NCI-H2171 treated with DMSO at 0.1 percent for 48 hours (cell line): ENCODE measurements at regions not wholly inside any gene's neighbourhood (a gene's known extent, or its start where the extent isn't known, plus 50 kb on each side); places are given as distances from the start of the nearest gene placed in this dataset.

Experiments
- DNase-seq: peaks from one replicate; lab custom pipeline; 2025; lab: John Stamatoyannopoulos, UW

- DNase-seq = no peak
These were observed 549.4 kb upstream of the ATP2B1 start for GRCh38 chr12:90257927-90258624.

- DNase-seq = no peak
These were observed 546.2 kb upstream of the ATP2B1 start for GRCh38 chr12:90254796-90255195.

- DNase-seq = peak; percentile 99
These were observed 545.1 kb upstream of the ATP2B1 start for GRCh38 chr12:90253674-90254181.

GRCh38 chr12:90253136-90253535 lies 544.5 kb upstream of the ATP2B1 start:
- peak; percentile 26 for DNase-seq

DNA sequence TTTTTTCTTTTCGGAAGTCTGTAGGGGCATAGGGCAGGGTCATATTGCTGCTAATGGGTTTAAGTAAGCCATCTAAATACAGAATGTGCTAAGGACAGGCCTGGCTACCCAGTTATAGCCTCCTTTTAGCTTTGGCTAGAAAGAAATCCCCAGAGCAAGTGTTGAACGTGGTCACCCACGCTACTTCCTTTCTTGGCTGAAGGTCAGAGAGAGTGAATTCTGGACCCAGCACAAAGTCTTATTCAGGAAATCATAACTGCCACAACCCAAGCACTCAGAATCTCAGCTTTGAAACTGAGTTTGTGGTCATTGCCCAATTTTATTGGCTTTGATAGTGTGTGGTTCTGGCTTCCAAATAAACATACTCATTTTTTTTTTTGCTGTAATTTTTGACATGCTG lies 542.1 kb upstream of the ATP2B1 start:
- DNase-seq = no peak

GRCh38 chr12:90250042-90250441 lies 541.4 kb upstream of the ATP2B1 start:
- no peak for DNase-seq

GRCh38 chr12:90246688-90247087 lies 538.0 kb upstream of the ATP2B1 start:
- DNase-seq = no peak

- DNase-seq = no peak
These were observed 536.8 kb upstream of the ATP2B1 start for GRCh38 chr12:90245391-90245790.

GRCh38 chr12:90244232-90244631 lies 535.6 kb upstream of the ATP2B1 start:
- DNase-seq = no peak

DNA sequence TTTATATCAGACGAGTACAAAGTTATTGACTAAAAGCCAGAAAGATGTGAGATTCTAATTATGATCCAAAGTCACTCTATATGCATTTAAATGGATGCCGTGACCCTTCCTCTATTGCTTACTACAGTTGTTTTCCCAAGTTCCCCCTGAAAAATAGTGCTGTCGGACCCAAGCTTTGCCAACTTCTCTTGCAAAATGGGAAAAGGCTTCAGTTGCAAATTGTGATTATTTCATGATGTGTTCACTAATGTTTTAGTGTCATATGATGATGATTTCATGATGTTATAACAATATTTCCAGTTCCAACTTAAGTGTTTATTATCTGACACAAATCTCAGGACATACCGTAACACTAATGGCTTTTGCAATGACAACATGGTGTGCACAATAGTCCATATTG lies 534.6 kb upstream of the ATP2B1 start:
- DNase-seq = no peak

DNA sequence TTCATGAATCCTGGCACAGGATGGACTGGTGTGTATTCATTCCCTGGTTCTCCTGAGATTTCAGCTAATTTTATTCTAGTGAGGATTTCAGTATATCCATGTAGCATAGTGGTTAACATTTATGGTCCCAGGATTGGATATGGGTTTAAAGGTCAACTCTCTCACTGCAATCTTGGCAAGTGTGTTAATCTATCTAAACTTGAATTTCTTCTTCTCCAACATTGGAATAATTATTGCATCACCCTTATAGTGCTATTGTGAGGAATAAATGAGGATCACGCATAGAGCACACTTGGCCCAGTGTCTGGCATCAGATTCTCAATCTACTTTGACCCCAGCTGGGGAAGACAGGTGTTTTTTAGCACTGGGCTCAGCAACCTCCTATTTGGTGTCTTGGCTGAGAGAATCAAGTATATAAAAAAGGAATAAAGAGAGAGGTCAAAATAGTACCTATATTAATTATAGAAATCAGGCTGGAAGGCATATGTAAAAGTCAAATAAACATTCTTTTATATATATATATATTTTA lies 531.2 kb upstream of the ATP2B1 start:
- DNase-seq = no peak

- no peak for DNase-seq
These were observed 530.1 kb upstream of the ATP2B1 start for GRCh38 chr12:90238663-90239271.

- no peak for DNase-seq
These were observed 529.2 kb upstream of the ATP2B1 start for GRCh38 chr12:90237841-90238240.

GRCh38 chr12:90235642-90236041 lies 527.0 kb upstream of the ATP2B1 start:
- no peak for DNase-seq

DNA sequence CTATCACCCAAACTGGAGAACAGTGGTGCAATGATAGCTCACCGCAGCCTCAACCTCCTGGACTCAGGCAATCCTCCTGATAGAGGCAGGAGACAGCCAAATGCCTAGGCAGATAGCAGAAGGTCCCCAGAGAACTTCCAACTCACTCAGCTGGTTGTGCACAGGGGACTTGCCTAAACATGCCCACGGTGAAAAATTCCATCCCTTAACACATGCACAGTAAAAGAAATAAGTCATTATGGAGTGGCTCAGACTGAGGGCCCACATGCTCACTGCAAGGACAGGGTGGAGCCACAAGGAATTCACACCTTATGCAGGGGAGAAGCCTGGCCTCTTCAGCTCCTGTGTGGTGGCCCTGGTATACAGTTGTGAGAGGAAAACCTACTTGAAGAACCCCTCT lies 525.8 kb upstream of the ATP2B1 start:
- DNase-seq = peak; percentile 82

DNA sequence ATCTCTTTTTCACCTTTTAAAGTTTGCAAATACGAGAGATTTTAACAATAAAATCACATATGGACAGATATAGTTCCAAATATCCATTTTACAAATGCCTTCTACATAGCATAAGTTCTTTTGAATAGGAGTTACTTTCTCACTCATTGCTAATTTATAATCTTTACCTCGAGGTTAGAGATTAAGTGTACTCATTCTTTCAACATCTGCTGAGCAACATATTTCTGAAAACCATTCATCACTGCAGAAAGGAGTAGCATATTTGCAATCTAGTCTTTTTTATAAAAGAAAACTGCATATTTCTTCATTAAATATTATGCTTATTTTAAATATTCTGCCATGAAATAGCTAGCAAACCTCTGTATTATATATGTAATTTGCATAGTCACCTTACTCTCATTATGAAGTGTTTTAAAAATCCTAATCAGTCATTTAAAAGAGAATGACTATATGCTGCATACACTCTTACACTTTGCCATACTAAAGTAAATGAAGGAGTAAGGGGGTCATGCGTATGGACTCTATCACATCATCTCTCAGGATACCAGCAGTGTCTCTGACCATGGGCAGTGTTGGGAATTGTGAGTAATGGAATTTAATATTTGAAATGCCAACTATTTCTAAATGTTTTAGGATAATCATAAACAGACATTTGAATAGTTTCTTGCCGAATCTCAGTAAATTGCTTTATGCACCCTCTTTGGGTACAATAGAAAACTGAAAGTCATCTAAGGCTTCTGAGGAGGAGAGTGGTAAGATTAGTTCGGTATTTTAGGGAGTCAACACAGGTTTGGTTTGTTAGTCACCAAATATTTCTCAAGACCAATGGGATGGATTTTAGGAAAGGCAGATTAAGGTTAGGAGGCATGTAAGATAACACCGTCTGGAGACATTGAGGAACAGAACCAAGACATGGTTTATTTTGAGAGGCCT lies 524.8 kb upstream of the ATP2B1 start:
- no peak for DNase-seq

GRCh38 chr12:90229407-90230170 lies 521.0 kb upstream of the ATP2B1 start:
- no peak for DNase-seq

DNA sequence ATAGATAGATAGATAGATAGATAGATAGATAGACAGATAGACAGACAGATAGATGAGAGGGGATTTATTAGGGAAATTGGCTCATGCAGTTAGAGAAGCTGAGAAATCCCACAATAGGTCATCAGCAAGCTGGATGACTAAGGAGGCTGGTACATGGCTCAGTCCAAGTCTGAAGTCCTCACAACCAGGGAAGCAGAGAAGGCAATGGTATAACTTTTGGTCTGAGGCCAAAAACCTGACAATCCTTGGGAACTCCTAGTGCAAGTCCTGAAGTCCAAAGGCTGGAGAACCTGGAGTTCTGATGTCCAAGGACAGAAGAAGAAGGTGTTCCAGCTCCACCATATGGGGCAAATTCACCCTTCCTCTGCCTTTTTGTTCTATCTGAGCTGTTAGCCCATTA lies 517.6 kb upstream of the ATP2B1 start:
- no peak for DNase-seq

GRCh38 chr12:90216815-90217214 lies 508.2 kb upstream of the ATP2B1 start:
- no peak for DNase-seq

- DNase-seq = no peak
These were observed 507.4 kb upstream of the ATP2B1 start for GRCh38 chr12:90216020-90216552.

GRCh38 chr12:90211017-90211416 lies 502.4 kb upstream of the ATP2B1 start:
- no peak for DNase-seq
